Ramos (cell line): ENCODE measurements at regions not wholly inside any gene's neighbourhood (a gene's known extent, or its start where the extent isn't known, plus 50 kb on each side); places are given as distances from the start of the nearest gene placed in this dataset.

Experiments used
- in situ Hi-C: fragments of 300-500 bp; cut with MboI; formaldehyde crosslinking; loops from one replicate; pipeline ENCODE4 v1.14.3; 2022; ENCODE audit warnings: low sequenced_read_pairs; ENCODE audit not compliant: unreplicated experiment

GRCh38 chr22:27274770-27275449 is 526.6 kb downstream of the MN1 start:
- in situ Hi-C loops: no loop called here

DNA sequence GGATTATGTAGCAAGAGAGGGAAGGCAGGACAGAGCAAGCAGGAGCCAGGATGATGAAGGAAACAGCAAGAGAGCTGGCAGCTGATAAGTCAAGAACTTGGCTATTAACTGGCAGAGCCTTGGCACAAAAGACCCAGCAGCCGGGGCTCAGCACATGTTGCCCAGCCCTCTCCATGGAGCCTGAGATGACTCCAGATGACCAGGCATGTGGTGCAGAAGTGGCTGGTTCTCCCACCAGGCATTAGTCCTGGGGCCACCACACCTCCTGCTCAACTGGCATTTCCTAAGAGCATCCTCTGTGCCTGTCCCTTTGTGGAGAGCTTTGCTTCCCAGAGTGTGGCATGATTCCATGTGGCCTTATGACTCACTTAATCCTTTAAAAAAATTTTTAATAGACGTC is 522.6 kb downstream of the MN1 start:
- in situ Hi-C loops: no loop called here

DNA sequence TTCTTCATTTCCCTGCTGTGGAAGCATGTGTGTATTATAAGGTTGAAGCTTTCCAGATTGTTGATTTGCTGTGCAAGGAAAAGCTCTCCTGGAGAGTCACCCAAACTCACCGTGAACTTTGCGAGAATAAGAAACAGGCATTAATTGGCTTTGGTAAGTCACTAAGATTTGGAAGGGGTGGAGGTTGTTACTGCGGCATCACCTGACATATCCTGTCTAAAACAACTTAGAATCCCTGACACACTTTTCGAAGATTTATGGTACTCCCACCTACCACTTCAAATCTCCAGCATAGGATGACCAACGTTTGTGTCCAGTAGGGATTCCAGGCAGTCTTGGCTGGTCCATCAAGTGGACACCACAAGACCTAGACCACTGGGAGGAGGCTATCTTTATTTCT is 518.3 kb downstream of the MN1 start:
- in situ Hi-C loops: no loop called here

GRCh38 chr22:27283714-27284113 is 517.8 kb downstream of the MN1 start:
- in situ Hi-C loops: no loop called here

GRCh38 chr22:27284324-27284723 is 517.2 kb downstream of the MN1 start:
- in situ Hi-C loops: no loop called here

GRCh38 chr22:27286711-27287110 is 514.8 kb downstream of the MN1 start:
- in situ Hi-C loops: no loop called here

GRCh38 chr22:27292542-27293299 is 508.8 kb downstream of the MN1 start:
- in situ Hi-C loops: no loop called here

DNA sequence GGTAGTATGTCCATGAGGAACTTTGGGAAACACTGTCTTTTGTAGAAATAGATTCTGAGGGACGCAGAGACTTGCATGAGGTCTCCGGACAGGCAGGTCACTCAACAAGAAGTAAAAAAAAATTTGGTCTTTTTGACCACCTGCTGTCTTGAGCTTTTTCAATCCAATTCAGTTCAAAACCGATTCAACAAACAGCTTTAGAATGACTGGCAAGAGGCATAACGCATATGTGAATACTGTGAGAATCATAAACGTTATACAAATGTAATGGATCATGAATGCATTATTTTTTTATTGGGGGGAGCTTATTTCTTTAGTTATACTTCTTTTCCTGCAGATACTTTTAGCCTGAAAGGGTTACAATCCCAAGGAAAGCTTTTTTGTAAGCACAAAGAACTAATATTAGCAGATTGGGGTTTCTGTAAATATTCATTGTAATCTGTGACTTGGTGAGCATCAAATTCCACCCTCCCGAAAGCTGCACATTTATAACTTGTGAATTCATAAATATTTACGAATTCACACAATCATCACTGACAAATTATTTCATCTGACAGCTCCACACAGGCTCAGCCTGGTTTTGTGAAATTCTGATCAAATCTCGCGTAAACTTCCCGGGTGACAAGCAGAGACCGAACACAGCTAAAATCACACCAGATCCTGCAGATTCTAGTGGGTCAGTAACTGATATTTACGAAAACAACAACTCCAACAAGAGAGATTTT is 507.7 kb downstream of the MN1 start:
- in situ Hi-C loops: no loop called here

DNA sequence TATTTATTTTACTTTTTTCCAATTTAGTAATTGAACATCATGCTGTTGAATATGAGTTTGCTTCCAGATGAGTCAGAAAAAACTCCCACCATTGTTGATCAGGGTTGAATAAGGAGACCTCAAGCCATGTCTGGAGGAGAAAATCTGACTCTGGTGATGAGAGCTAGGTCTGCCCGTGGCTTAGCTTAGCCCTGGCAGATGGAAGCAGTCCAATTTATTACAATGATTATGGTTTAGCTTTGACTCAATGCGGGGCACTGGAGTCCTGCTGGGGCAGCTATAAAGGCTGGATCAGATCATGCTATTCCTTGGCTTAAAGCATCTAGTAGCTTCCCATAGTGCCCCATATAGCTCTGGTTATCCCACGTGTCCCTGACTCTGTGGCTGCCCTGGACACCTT is 506.5 kb downstream of the MN1 start:
- in situ Hi-C loops: no loop called here

- in situ Hi-C loops: no loop called here
These were observed 506.0 kb downstream of the MN1 start for GRCh38 chr22:27295605-27296004.

- in situ Hi-C loops: no loop called here
These were observed 505.4 kb downstream of the MN1 start for GRCh38 chr22:27296091-27296675.

GRCh38 chr22:27297125-27297524 is 504.4 kb downstream of the MN1 start:
- in situ Hi-C loops: no loop called here

DNA sequence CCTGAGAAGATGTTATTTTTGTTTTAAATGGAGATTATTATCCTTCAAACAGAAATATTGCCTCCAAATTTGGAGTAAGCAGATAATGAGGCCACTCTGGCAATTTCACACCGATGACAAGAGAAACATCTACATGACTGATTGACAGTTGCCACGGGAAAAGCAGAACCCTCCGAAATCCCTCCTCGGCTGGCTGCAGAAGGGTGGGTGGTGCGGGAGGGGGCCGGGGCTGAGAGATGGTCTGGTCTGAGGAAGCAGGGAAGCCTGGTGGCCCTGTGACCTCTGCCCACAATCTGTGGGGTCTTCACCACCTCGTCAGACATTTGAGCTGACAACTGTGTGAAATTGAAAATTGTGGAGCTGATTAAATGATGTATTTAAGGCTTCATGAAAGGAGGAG is 503.2 kb downstream of the MN1 start:
- in situ Hi-C loops: no loop called here

DNA sequence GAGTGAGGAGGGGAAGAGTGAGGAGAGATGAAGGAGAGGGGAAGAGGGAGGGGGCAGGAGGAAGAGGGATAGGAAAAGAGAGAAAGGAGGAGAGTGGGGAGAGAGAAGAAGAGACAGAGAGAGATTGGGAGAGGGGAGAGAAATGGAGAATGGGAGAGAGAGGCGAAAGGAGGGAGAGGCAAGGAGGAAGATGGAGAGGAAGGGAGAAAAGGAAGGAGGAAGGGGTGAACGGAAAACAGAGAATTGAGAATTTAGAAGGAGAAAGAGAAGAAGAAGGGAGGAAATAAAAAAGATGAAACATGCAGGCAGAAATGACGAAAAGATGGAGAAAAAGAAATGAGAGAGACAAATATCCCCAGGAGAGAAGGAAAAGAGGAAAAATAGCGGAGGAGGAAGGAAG is 502.8 kb downstream of the MN1 start:
- in situ Hi-C loops: no loop called here

- in situ Hi-C loops: no loop called here
These were observed 502.1 kb downstream of the MN1 start for GRCh38 chr22:27299181-27300085.

GRCh38 chr22:27300536-27301285 is 500.8 kb downstream of the MN1 start:
- in situ Hi-C loops: no loop called here

DNA sequence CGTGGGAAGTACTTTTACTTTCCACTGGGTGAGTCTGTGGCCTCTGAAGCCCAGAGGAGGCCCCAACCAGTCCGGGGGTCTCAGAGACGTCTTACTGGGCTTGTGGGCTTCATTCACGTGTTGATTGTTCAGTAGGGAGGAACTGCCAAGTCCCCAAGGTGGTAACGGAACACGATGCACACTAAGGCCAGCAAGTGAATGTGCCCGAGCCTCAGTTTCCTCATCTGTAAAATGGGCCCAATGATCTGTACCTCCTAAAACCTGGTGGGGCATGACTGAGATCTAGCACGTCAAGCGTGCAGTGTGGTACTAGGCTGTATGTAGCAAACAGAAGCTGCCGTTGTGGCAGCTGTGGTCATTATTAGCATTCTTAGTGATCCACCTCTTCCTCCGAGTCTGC is 499.1 kb downstream of the MN1 start:
- in situ Hi-C loops: no loop called here

DNA sequence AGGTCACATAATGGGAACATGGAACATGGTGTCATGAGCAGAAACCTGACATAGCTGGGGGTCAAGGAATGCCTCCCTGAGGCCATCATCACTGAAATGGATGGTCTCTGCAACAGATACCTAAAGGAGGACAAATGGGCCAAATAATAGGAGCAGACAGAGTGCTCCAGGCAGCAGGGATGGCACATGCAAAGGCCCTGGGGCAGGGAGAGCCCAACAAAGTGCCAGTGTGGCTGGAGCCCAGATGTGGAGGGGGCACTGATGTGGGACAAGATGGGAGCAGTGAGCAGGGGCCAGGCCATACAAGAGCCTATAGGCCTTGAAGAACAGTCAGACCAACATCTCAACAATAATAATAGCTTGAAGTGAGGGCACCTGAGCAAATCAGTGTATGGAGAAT is 497.8 kb downstream of the MN1 start:
- in situ Hi-C loops: no loop called here

GRCh38 chr22:27306771-27307170 is 494.8 kb downstream of the MN1 start:
- in situ Hi-C loops: no loop called here
